GM23338 (cell line): ENCODE measurements at regions not wholly inside any gene's neighbourhood (a gene's known extent, or its start where the extent isn't known, plus 50 kb on each side); places are given as distances from the start of the nearest gene placed in this dataset.

Experiments
- ATAC-seq: fragments of 200-7000 bp; cut with Tn5 transposase; 3 replicates; pipeline ENCODE4 v1.9.1; 2020
- DNase-seq: peaks from one replicate; pipeline ENCODE4 v3.0.0-alpha.2; 2015; ENCODE audit warnings: low spot score
- H2AFZ ChIP-seq: fragments of 200-600 bp; sonication (generic); 2 replicates; pipeline ENCODE4 v1.8.0; 2016; ENCODE audit warnings: antibody characterized with exemption, mild to moderate bottlenecking, moderate library complexity
- H3F3A ChIP-seq: fragments of 200-600 bp; sonication (generic); replicated peaks from 2 replicates; pipeline ENCODE4 v1.8.0; 2017; ENCODE audit warnings: antibody characterized with exemption, mixed run types, low read depth
- H3K27ac ChIP-seq: fragments of 200-600 bp; sonication (generic); 2 replicates; pipeline ENCODE4 v1.6.1; 2016; ENCODE audit warnings: low read depth
- H3K27me3 ChIP-seq: fragments of 200-600 bp; sonication (generic); 2 replicates; pipeline ENCODE4 v1.8.0; 2016; ENCODE audit warnings: mild to moderate bottlenecking, mixed run types, moderate library complexity; ENCODE audit not compliant: insufficient read depth
- H3K36me3 ChIP-seq: fragments of 200-600 bp; sonication (generic); 2 replicates; pipeline ENCODE4 v1.8.0; 2016; ENCODE audit warnings: mild to moderate bottlenecking; ENCODE audit not compliant: insufficient read depth
- H3K4me1 ChIP-seq: fragments of 200-600 bp; sonication (generic); 2 replicates; pipeline ENCODE4 v1.8.0; 2016; ENCODE audit warnings: mild to moderate bottlenecking, moderate library complexity; ENCODE audit not compliant: insufficient read depth
- H3K4me2 ChIP-seq: fragments of 200-600 bp; sonication (generic); 2 replicates; pipeline ENCODE4 v1.7.1; 2017; ENCODE audit warnings: mixed run types
- H3K4me3 ChIP-seq: fragments of 200-600 bp; sonication (generic); 2 replicates; pipeline ENCODE4 v1.6.1; 2016; ENCODE audit warnings: mixed run types
- H3K79me2 ChIP-seq: fragments of 200-600 bp; sonication (generic); replicated peaks from 2 replicates; pipeline ENCODE4 v1.8.0; 2017; ENCODE audit warnings: mild to moderate bottlenecking; ENCODE audit not compliant: insufficient read depth
- H3K9me2 ChIP-seq: fragments of 200-600 bp; sonication (generic); 2 replicates; pipeline ENCODE4 v1.8.0; 2017; ENCODE audit not compliant: insufficient read depth
- H4K20me1 ChIP-seq: fragments of 200-600 bp; sonication (generic); replicated peaks from 2 replicates; pipeline ENCODE4 v1.8.0; 2017; ENCODE audit warnings: mild to moderate bottlenecking; ENCODE audit not compliant: insufficient read depth
- H3K27ac Mint-ChIP-seq: 2 replicates; pipeline ENCODE4 v1.8.0; 2020; ENCODE audit warnings: inconsistent platforms, mild to moderate bottlenecking, moderate library complexity, mixed read lengths
- H3K27me3 Mint-ChIP-seq: 3 replicates; pipeline ENCODE4 v1.8.0; 2022; ENCODE audit warnings: low read depth, mild to moderate bottlenecking, moderate library complexity, mixed read lengths, inconsistent platforms; ENCODE audit not compliant: insufficient read depth, poor library complexity
- H3K36me3 Mint-ChIP-seq: 3 replicates; pipeline ENCODE4 v1.8.0; 2021; ENCODE audit warnings: low read depth, mild to moderate bottlenecking, inconsistent platforms, moderate library complexity, mixed read lengths
- H3K4me1 Mint-ChIP-seq: 3 replicates; pipeline ENCODE4 v1.8.0; 2020; ENCODE audit warnings: mild to moderate bottlenecking, inconsistent platforms, mixed read lengths
- H3K4me3 Mint-ChIP-seq: 3 replicates; pipeline ENCODE4 v1.8.0; 2021; ENCODE audit warnings: moderate library complexity, mild to moderate bottlenecking, inconsistent platforms, mixed read lengths
- H3K9me3 Mint-ChIP-seq: 3 replicates; pipeline ENCODE4 v1.8.0; 2020; ENCODE audit warnings: moderate library complexity, mild to moderate bottlenecking, inconsistent platforms, mixed read lengths
- CREB1 ChIP-seq: fragments of 250-450 bp; sonication (Bioruptor Pico); IDR thresholded peaks from 2 replicates; pipeline ENCODE4 v1.5.0; 2020; ENCODE audit warnings: low read depth, mild to moderate bottlenecking, moderate library complexity
- EZH2 ChIP-seq: fragments of 200-600 bp; sonication (generic); IDR thresholded peaks from one replicate; pipeline ENCODE4 v1.8.0; 2017; ENCODE audit warnings: antibody characterized with exemption, mild to moderate bottlenecking, low read depth; ENCODE audit not compliant: unreplicated experiment
- EZH2phosphoT487 ChIP-seq: fragments of 200-600 bp; sonication (generic); IDR thresholded peaks from one replicate; pipeline ENCODE4 v1.8.1; 2018; ENCODE audit warnings: antibody characterized with exemption; ENCODE audit not compliant: unreplicated experiment
- JUNB ChIP-seq: IDR thresholded peaks from one replicate; pipeline ENCODE4 v1.6.1; 2016; ENCODE audit warnings: antibody characterized with exemption; ENCODE audit not compliant: unreplicated experiment
- NANOG ChIP-seq: IDR thresholded peaks from 2 replicates; pipeline ENCODE4 v1.6.1; 2016; ENCODE audit warnings: antibody characterized with exemption, borderline replicate concordance
- POLR2AphosphoS5 ChIP-seq: IDR thresholded peaks from 2 replicates; pipeline ENCODE4 v1.6.1; 2016; ENCODE audit warnings: antibody characterized with exemption, low read depth
- STAT1 ChIP-seq: IDR thresholded peaks from one replicate; pipeline ENCODE4 v1.6.1; 2016; ENCODE audit warnings: antibody characterized with exemption; ENCODE audit not compliant: unreplicated experiment
- ZNF114 ChIP-seq: fragments of 250-450 bp; sonication (Bioruptor Pico); IDR thresholded peaks from 2 replicates; pipeline ENCODE4 v1.5.0; 2020; ENCODE audit warnings: mild to moderate bottlenecking, moderate library complexity
- ZNF331 ChIP-seq: fragments of 250-450 bp; sonication (Bioruptor Pico); IDR thresholded peaks from 2 replicates; pipeline ENCODE4 v1.5.0; 2020; ENCODE audit warnings: low read depth, mild to moderate bottlenecking, moderate library complexity
- TF ChIP-seq, protein P1 (sequence below), 2 experiments: fragments of 200-600 bp in 1 of 2; sonication (generic) in 1 of 2; conservative IDR thresholded peaks; 2 replicates each; pipeline versions ENCODE4 v1.5.1 to v1.6.1; 2016 to 2017; ENCODE audit warnings: antibody characterized with exemption in 2 of 2, low read depth in 2 of 2, mild to moderate bottlenecking in 2 of 2, moderate library complexity in 1 of 2
- TF ChIP-seq, protein P2 (sequence below): fragments of 250-450 bp; sonication (Bioruptor Pico); IDR thresholded peaks from 2 replicates; pipeline ENCODE4 v1.5.0; 2020; ENCODE audit warnings: mild to moderate bottlenecking, moderate library complexity
- TF ChIP-seq, protein P3 (sequence below): IDR thresholded peaks from 2 replicates; pipeline ENCODE4 v1.6.1; 2016; ENCODE audit warnings: antibody characterized with exemption
- TF ChIP-seq, protein P4 (sequence below): IDR thresholded peaks from one replicate; pipeline ENCODE4 v1.6.1; 2018; ENCODE audit warnings: antibody characterized with exemption; ENCODE audit not compliant: unreplicated experiment

DNA sequence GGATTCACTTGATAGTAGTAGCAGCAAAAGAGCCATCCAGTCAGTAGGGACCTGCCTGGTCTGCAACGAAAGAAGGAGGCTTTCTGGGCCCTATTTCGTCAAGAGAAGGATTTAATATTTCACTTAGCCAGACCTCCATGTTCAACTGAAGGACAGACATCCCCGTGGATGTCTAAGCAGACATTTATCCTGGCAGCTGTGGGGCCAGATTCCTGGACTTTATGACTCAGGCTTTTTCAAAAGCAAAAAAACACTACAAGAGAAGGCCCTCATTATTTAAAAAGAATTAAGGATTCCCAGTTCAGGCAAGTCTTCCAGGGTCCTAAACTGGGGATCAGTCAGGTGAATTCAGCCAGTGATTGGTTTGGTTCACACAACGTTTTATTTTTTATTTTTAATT lies 88.5 kb upstream of the TSPAN5 start:
- H3K36me3 ChIP-seq, result no peaks in the 10 kb centered on the region
- no peak overlapping the region for H3K27ac Mint-ChIP-seq
- no peaks in the 10 kb centered on the region for H3K27me3 ChIP-seq
- no peaks in the 10 kb centered on the region for H3K79me2 ChIP-seq
- no peaks in the 10 kb centered on the region for H3K36me3 Mint-ChIP-seq
- H3K4me1 Mint-ChIP-seq, result peaks cover 6% of the 10 kb centered on the region
- 0 out of 2 replicates have a peak, but pooled peaks cover 8% of the 10 kb centered on the region for H3K9me2 ChIP-seq
- H3K9me3 Mint-ChIP-seq, result no peaks in the 10 kb centered on the region
- TF ChIP-seq, protein P1, sequence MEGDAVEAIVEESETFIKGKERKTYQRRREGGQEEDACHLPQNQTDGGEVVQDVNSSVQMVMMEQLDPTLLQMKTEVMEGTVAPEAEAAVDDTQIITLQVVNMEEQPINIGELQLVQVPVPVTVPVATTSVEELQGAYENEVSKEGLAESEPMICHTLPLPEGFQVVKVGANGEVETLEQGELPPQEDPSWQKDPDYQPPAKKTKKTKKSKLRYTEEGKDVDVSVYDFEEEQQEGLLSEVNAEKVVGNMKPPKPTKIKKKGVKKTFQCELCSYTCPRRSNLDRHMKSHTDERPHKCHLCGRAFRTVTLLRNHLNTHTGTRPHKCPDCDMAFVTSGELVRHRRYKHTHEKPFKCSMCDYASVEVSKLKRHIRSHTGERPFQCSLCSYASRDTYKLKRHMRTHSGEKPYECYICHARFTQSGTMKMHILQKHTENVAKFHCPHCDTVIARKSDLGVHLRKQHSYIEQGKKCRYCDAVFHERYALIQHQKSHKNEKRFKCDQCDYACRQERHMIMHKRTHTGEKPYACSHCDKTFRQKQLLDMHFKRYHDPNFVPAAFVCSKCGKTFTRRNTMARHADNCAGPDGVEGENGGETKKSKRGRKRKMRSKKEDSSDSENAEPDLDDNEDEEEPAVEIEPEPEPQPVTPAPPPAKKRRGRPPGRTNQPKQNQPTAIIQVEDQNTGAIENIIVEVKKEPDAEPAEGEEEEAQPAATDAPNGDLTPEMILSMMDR (conservative IDR thresholded peaks at IDR 0.05; ENCODE audit: low read depth in 2 of 2), result no peak
- TF ChIP-seq EZH2 (no peak), ZNF114 (CRISPR knock-in tag) (no peak), ZNF331 (CRISPR knock-in tag) (no peak), NANOG (no peak), JUNB (no peak), CREB1 (CRISPR knock-in tag) (no peak), EZH2phosphoT487 (no peak), STAT1 (no peak), POLR2AphosphoS5 (no peak)
- TF ChIP-seq, protein P2, sequence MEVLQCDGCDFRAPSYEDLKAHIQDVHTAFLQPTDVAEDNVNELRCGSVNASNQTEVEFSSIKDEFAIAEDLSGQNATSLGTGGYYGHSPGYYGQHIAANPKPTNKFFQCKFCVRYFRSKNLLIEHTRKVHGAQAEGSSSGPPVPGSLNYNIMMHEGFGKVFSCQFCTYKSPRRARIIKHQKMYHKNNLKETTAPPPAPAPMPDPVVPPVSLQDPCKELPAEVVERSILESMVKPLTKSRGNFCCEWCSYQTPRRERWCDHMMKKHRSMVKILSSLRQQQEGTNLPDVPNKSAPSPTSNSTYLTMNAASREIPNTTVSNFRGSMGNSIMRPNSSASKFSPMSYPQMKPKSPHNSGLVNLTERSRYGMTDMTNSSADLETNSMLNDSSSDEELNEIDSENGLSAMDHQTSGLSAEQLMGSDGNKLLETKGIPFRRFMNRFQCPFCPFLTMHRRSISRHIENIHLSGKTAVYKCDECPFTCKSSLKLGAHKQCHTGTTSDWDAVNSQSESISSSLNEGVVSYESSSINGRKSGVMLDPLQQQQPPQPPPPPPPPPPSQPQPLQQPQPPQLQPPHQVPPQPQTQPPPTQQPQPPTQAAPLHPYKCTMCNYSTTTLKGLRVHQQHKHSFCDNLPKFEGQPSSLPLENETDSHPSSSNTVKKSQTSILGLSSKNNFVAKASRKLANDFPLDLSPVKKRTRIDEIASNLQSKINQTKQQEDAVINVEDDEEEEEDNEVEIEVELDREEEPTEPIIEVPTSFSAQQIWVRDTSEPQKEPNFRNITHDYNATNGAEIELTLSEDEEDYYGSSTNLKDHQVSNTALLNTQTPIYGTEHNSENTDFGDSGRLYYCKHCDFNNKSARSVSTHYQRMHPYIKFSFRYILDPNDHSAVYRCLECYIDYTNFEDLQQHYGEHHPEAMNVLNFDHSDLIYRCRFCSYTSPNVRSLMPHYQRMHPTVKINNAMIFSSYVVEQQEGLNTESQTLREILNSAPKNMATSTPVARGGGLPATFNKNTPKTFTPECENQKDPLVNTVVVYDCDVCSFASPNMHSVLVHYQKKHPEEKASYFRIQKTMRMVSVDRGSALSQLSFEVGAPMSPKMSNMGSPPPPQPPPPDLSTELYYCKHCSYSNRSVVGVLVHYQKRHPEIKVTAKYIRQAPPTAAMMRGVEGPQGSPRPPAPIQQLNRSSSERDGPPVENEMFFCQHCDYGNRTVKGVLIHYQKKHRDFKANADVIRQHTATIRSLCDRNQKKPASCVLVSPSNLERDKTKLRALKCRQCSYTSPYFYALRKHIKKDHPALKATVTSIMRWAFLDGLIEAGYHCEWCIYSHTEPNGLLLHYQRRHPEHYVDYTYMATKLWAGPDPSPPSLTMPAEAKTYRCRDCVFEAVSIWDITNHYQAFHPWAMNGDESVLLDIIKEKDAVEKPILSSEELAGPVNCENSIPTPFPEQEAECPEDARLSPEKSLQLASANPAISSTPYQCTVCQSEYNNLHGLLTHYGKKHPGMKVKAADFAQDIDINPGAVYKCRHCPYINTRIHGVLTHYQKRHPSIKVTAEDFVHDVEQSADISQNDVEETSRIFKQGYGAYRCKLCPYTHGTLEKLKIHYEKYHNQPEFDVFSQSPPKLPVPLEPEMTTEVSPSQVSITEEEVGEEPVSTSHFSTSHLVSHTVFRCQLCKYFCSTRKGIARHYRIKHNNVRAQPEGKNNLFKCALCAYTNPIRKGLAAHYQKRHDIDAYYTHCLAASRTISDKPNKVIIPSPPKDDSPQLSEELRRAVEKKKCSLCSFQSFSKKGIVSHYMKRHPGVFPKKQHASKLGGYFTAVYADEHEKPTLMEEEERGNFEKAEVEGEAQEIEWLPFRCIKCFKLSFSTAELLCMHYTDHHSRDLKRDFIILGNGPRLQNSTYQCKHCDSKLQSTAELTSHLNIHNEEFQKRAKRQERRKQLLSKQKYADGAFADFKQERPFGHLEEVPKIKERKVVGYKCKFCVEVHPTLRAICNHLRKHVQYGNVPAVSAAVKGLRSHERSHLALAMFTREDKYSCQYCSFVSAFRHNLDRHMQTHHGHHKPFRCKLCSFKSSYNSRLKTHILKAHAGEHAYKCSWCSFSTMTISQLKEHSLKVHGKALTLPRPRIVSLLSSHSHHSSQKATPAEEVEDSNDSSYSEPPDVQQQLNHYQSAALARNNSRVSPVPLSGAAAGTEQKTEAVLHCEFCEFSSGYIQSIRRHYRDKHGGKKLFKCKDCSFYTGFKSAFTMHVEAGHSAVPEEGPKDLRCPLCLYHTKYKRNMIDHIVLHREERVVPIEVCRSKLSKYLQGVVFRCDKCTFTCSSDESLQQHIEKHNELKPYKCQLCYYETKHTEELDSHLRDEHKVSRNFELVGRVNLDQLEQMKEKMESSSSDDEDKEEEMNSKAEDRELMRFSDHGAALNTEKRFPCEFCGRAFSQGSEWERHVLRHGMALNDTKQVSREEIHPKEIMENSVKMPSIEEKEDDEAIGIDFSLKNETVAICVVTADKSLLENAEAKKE (CRISPR knock-in tag), result no peak
- TF ChIP-seq, protein P3, sequence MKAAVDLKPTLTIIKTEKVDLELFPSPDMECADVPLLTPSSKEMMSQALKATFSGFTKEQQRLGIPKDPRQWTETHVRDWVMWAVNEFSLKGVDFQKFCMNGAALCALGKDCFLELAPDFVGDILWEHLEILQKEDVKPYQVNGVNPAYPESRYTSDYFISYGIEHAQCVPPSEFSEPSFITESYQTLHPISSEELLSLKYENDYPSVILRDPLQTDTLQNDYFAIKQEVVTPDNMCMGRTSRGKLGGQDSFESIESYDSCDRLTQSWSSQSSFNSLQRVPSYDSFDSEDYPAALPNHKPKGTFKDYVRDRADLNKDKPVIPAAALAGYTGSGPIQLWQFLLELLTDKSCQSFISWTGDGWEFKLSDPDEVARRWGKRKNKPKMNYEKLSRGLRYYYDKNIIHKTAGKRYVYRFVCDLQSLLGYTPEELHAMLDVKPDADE, result no peak
- TF ChIP-seq, protein P4, sequence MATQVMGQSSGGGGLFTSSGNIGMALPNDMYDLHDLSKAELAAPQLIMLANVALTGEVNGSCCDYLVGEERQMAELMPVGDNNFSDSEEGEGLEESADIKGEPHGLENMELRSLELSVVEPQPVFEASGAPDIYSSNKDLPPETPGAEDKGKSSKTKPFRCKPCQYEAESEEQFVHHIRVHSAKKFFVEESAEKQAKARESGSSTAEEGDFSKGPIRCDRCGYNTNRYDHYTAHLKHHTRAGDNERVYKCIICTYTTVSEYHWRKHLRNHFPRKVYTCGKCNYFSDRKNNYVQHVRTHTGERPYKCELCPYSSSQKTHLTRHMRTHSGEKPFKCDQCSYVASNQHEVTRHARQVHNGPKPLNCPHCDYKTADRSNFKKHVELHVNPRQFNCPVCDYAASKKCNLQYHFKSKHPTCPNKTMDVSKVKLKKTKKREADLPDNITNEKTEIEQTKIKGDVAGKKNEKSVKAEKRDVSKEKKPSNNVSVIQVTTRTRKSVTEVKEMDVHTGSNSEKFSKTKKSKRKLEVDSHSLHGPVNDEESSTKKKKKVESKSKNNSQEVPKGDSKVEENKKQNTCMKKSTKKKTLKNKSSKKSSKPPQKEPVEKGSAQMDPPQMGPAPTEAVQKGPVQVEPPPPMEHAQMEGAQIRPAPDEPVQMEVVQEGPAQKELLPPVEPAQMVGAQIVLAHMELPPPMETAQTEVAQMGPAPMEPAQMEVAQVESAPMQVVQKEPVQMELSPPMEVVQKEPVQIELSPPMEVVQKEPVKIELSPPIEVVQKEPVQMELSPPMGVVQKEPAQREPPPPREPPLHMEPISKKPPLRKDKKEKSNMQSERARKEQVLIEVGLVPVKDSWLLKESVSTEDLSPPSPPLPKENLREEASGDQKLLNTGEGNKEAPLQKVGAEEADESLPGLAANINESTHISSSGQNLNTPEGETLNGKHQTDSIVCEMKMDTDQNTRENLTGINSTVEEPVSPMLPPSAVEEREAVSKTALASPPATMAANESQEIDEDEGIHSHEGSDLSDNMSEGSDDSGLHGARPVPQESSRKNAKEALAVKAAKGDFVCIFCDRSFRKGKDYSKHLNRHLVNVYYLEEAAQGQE, result no peak
- peak overlapping the region; percentile 95; the same call in 1 of the 2 replicates for H2AFZ ChIP-seq
- H3F3A ChIP-seq, result no peaks in the 10 kb centered on the region
- H4K20me1 ChIP-seq, result no peaks in the 10 kb centered on the region
- H3K27me3 Mint-ChIP-seq, result peaks cover 2% of the 10 kb centered on the region
- H3K27ac ChIP-seq, result no peak overlapping the region
- no peak for ATAC-seq
- DNase-seq, result no peak
- H3K4me2 ChIP-seq, result no peak overlapping the region
- no peak overlapping the region for H3K4me3 Mint-ChIP-seq
- H3K4me1 ChIP-seq, result 0 out of 2 replicates have a peak, but pooled peaks cover 7% of the 10 kb centered on the region
- H3K4me3 ChIP-seq, result no peak overlapping the region
